ENCODE measurements at regions not wholly inside any gene's neighbourhood (a gene's known extent, or its start where the extent isn't known, plus 50 kb on each side); places are given as distances from the start of the nearest gene placed in this dataset.

DNA sequence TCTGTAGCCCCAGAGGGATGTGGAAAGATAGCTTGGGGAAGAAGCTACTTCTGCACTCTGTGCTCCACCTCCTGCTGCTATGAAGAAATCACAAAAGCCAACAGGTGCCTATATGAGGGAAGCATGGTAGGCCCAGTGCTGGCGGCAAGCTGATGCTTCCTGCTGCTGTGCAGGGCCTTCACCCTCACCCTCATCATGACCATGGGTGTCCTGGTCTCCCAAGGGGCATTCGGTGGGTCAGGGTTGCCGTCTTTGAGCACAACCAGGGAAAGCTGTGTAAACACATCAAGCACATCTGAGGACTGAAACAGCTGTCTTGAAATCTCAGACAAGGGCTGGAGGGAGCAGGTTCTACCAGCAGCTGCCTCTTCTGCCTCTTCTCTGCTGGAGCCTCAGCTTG is 184.0 kb downstream of the FNDC1 start:
- TF ChIP-seq, protein P1, sequence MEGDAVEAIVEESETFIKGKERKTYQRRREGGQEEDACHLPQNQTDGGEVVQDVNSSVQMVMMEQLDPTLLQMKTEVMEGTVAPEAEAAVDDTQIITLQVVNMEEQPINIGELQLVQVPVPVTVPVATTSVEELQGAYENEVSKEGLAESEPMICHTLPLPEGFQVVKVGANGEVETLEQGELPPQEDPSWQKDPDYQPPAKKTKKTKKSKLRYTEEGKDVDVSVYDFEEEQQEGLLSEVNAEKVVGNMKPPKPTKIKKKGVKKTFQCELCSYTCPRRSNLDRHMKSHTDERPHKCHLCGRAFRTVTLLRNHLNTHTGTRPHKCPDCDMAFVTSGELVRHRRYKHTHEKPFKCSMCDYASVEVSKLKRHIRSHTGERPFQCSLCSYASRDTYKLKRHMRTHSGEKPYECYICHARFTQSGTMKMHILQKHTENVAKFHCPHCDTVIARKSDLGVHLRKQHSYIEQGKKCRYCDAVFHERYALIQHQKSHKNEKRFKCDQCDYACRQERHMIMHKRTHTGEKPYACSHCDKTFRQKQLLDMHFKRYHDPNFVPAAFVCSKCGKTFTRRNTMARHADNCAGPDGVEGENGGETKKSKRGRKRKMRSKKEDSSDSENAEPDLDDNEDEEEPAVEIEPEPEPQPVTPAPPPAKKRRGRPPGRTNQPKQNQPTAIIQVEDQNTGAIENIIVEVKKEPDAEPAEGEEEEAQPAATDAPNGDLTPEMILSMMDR (IDR thresholded peaks at IDR 0.05), result no peak
- no peak for DNase-seq (ENCODE audit: low spot score)
- no peaks in the 10 kb centered on the region for H3K4me1 ChIP-seq
- H3K9me3 ChIP-seq, result no peaks in the 10 kb centered on the region
- no peak overlapping the region for H3K4me3 ChIP-seq
- H3K36me3 ChIP-seq, result no peaks in the 10 kb centered on the region
- no peak overlapping the region for H3K27ac ChIP-seq
- H3K27me3 ChIP-seq, result no peaks in the 10 kb centered on the region

DNA sequence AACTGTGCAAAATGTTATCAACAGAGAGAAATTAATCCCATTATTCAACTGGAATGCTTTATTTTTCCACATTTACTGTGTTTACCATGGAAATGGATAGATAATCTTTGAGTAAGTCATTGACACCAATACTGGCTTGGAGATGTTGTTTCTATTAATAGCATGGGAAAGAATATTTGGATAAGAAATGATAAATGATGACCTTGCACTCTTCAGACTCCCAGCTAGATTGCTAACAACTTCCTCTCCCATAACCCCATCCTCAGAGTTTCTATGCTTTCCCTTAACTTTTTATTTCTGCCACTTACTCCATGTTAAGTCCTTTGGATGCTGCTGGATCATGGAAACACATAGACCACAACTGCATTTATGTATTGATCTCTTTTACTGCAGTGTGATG is 182.5 kb downstream of the FNDC1 start:
- H3K4me3 ChIP-seq, result no peak overlapping the region
- H3K27me3 ChIP-seq, result no peaks in the 10 kb centered on the region
- H3K36me3 ChIP-seq, result no peaks in the 10 kb centered on the region
- no peaks in the 10 kb centered on the region for H3K4me1 ChIP-seq
- H3K27ac ChIP-seq, result no peak overlapping the region
- H3K9me3 ChIP-seq, result no peaks in the 10 kb centered on the region
- TF ChIP-seq, protein P1 (IDR thresholded peaks at IDR 0.05), result no peak
- no peak for DNase-seq (ENCODE audit: low spot score)

DNA sequence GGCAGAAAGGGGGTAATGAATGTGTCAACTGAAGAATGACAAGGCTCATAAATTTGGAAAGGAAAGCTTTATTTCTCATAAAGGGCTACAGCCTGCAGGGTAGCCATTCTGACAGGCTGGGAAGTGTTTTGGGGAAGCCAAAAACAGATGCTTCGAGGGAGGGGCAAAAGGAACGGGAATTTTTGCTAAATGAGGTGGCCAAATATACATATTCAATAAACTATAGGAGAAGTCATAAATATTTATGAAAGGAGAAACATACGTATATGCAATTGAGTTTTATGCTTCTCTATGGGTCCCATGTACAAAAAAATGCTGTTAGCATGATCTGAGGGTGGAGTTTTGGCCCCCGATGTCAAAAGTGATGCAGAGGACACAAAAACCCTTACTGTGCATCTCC is 180.7 kb downstream of the FNDC1 start:
- Histone ChIP-seq H3K36me3 (no peaks in the 10 kb centered on the region), H3K4me1 (no peaks in the 10 kb centered on the region), H3K27ac (no peak overlapping the region), H3K4me3 (no peak overlapping the region), H3K27me3 (no peaks in the 10 kb centered on the region), H3K9me3 (no peaks in the 10 kb centered on the region)
- TF ChIP-seq, protein P1 (IDR thresholded peaks at IDR 0.05), result no peak
- DNase-seq (ENCODE audit: low spot score), result no peak

DNA sequence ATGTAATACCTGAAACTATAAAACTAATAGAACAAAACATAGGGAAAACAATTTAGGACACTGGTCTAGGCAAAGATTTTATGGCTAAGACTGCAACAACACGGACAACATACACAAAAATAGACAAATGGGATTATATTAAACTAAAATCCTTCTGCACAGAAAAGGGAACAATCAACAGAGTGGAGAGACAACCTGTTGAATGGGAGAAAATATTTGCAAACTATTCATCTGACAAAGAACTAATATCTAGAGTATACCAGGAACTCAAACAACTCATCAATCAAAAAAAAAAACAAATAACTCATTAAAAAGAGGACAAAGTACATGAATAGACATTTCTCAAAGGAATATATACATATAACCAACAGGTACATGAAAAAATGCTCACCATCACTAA is 174.5 kb downstream of the FNDC1 start:
- TF ChIP-seq, protein P1 (IDR thresholded peaks at IDR 0.05), result no peak
- Histone ChIP-seq H3K27ac (no peak overlapping the region), H3K4me1 (no peaks in the 10 kb centered on the region), H3K4me3 (no peak overlapping the region), H3K9me3 (peaks cover 0 to 24% of the 10 kb centered on the region in 2 donors), H3K27me3 (no peaks in the 10 kb centered on the region), H3K36me3 (no peaks in the 10 kb centered on the region)
- DNase-seq (ENCODE audit: low spot score), result no peak

DNA sequence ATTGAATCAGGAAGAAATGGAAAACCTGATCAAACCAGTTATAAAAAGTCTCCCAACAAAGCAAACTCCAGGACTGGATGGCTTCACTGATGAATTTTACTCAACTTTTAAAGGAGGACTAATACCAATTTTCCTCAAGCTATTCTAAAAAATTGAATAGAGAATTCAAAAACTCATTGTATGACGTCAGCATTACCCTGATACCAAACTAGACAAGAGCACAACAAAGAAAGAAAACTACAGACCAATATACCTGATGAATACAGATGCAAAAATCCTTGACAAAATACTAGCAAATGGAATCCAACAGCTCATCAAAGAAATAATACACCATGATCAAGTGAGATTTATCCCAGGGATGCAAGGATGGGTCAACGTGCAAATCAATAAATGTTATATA is 172.9 kb downstream of the FNDC1 start:
- no peak overlapping the region for H3K4me3 ChIP-seq
- H3K36me3 ChIP-seq, result no peaks in the 10 kb centered on the region
- no peak overlapping the region for H3K27ac ChIP-seq
- no peak for DNase-seq (ENCODE audit: low spot score)
- TF ChIP-seq, protein P1 (IDR thresholded peaks at IDR 0.05), result no peak
- no peaks in the 10 kb centered on the region for H3K27me3 ChIP-seq
- peaks cover 0 to 28% of the 10 kb centered on the region in 2 donors for H3K9me3 ChIP-seq
- no peaks in the 10 kb centered on the region for H3K4me1 ChIP-seq

DNA sequence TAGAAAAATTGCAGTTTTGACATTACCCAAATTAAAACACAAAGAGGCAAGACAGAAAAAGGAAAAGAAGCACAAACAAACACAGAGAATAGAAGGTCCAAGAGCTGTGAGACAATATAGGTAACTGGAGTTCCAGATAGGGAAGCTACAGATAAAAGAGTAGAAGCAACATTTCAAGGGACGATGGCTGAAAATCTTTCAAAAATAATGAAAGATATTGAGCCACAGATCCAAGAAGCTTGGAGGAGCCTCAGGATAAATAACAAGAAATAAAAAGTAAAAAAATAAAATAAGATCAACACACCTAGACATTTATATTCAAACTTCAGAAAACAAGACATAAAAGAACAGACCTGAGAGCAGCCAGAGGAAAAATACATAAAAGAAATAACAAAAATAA is 164.9 kb downstream of the FNDC1 start:
- no peak overlapping the region for H3K27ac ChIP-seq
- H3K4me3 ChIP-seq, result no peak overlapping the region
- no peaks in the 10 kb centered on the region for H3K4me1 ChIP-seq
- no peak for DNase-seq (ENCODE audit: low spot score)
- H3K27me3 ChIP-seq, result no peaks in the 10 kb centered on the region
- H3K36me3 ChIP-seq, result no peaks in the 10 kb centered on the region
- TF ChIP-seq, protein P1 (IDR thresholded peaks at IDR 0.05), result no peak
- peaks cover 0 to 29% of the 10 kb centered on the region in 2 donors for H3K9me3 ChIP-seq

All from right atrium auricular region (tissue), 2 donors.